ENCODE measurements at regions not wholly inside any gene's neighbourhood (a gene's known extent, or its start where the extent isn't known, plus 50 kb on each side); places are given as distances from the start of the nearest gene placed in this dataset.
"Not testable (repeated sequence)": the region's sequence is repeated elsewhere in the genome, so short reads cannot be mapped to it uniquely, and the experiment has no call there.

DNA sequence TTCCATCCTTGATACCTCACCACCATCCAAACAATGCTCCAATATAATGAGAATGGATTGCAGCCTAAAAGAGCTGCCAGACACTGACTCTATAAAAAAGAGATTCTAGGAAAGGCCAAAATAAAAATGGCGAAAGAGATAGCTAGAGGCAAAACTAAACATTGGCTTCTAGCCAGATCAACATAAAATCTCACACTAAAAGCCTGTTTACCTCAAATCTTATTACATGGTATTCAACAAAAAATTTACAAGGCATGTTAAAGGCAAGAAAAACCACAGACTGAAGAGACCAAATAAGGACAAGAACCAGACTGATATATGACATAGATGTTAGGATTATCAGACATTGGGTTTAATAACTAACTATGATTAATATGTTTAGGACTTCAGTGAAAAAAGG lies 1127.0 kb downstream of the DNAJB9 start:
- 42 to 60% methylated on average over 1 of the region's 1 CpG for WGBS, 2 donors
- intact Hi-C loops (cut with DNase I; ENCODE audit: low total_unique reads): no loop called here
- TF ChIP-seq, protein P1, sequence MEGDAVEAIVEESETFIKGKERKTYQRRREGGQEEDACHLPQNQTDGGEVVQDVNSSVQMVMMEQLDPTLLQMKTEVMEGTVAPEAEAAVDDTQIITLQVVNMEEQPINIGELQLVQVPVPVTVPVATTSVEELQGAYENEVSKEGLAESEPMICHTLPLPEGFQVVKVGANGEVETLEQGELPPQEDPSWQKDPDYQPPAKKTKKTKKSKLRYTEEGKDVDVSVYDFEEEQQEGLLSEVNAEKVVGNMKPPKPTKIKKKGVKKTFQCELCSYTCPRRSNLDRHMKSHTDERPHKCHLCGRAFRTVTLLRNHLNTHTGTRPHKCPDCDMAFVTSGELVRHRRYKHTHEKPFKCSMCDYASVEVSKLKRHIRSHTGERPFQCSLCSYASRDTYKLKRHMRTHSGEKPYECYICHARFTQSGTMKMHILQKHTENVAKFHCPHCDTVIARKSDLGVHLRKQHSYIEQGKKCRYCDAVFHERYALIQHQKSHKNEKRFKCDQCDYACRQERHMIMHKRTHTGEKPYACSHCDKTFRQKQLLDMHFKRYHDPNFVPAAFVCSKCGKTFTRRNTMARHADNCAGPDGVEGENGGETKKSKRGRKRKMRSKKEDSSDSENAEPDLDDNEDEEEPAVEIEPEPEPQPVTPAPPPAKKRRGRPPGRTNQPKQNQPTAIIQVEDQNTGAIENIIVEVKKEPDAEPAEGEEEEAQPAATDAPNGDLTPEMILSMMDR (IDR thresholded peaks at IDR 0.05): no peak
- TF ChIP-seq POLR2A (IDR thresholded peaks at IDR 0.05): no peak

DNA sequence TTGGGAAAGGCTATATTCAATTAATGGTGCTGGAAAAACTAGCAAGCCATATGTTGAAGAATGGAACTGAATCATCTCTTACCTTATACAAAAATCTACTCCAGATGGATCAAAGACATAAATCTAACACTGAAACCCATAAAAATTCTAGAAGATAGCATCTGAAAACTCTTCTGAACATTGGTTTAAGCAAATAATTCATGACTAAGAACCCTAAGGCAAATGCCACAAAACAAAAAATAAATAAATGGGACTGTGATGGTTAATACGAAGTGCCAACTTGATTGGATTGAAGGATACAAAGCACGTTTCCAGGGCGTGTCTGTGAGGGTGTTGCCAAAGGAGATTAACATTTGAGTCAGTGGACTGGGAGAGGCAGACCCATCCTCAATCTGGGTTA lies 1130.0 kb downstream of the DNAJB9 start:
- intact Hi-C loops (cut with DNase I; ENCODE audit: low total_unique reads): no loop called here
- whole genome bisulfite sequencing, 2 donors: 47 to 50% methylated on average over 3 of the region's 3 CpGs

More for the DNA sequence above, 1127.0 kb downstream of the DNAJB9 start:
- H3K4me3 ChIP-seq (ENCODE audit: low read depth, poor library complexity, severe bottlenecking): no peak overlapping the region
- no peak for DNase-seq (ENCODE audit: low spot score in 2 of 2)

DNA sequence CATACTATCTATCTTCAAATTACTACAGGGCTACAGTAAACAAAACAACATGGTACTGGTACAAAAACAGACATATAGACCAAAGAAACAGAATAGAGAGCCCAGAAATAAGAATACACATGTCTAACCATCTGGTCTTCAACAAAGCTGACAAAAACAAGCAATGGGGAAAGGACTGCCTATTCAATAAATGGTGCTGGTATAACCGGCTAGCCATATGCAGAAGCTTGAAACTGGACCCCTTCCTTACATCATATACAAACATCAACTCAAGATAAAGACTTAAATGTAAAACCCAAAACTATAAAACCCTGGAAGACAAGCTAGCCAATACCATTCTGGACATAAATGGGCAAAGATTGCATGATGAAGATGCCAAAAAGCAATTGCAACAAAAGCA lies 1143.7 kb downstream of the DNAJB9 start:
- no peak for DNase-seq (ENCODE audit: low spot score in 2 of 2)
- H3K4me3 ChIP-seq (ENCODE audit: low read depth, poor library complexity, severe bottlenecking): no peak overlapping the region
- no peak for TF ChIP-seq POLR2A (IDR thresholded peaks at IDR 0.05)
- TF ChIP-seq, protein P1 (IDR thresholded peaks at IDR 0.05): no peak
- WGBS, 2 donors: 89% methylated on average over 1 of the region's 1 CpG
- intact Hi-C loops (cut with DNase I; ENCODE audit: low total_unique reads): no loop called here

More for the DNA sequence above, 1130.0 kb downstream of the DNAJB9 start:
- TF ChIP-seq, protein P1 (IDR thresholded peaks at IDR 0.05): no peak
- no peak for TF ChIP-seq POLR2A (IDR thresholded peaks at IDR 0.05)
- no peak for DNase-seq (ENCODE audit: low spot score in 2 of 2)
- H3K4me3 ChIP-seq (ENCODE audit: low read depth, poor library complexity, severe bottlenecking): no peak overlapping the region

DNA sequence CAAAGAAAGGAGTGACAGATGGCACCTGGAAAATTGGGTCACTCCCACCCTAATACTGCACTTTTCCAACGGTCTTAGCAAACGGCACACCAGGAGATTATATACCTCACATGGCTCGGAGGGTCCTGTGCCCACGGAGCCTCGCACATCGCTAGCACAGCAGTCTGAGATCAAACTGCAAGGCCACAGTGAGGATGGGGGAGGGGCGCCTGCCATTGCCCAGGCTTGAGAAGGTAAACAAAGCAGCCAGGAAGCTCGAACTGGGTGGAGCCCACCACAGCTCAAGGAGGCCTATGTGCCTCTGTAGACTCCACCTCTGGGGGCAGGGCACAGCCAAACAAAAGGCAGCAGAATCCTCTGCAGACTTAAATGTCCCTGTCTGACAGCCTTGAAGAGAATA lies 1149.7 kb downstream of the DNAJB9 start:
- WGBS, 2 donors: 87 to 90% methylated on average over 8 of the region's 8 CpGs
- intact Hi-C loops (cut with DNase I; ENCODE audit: low total_unique reads); H3K4me3 ChIP-seq (ENCODE audit: low read depth, poor library complexity, severe bottlenecking); DNase-seq (ENCODE audit: low spot score in 2 of 2): not testable (repeated sequence)

DNA sequence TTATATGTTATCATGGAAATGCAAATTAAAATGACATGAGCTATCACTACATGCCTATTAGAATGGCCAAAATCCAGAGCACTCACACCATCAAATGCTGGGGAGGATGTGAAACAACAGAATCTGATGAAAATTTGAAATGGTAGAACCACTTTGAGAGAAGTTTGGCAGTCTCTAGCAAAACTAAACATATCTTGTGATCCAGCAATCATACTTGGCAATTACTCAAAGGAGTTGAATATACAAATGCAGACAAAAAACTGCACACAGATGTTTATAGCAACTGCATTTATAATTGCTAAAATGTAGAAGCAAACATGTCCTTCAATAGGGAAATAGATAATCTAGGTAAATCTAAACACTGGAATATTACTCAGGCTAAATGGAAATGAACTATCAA lies 1164.9 kb downstream of the DNAJB9 start:
- TF ChIP-seq, protein P1 (IDR thresholded peaks at IDR 0.05): no peak
- TF ChIP-seq POLR2A (IDR thresholded peaks at IDR 0.05): no peak
- DNase-seq (ENCODE audit: low spot score in 2 of 2): no peak
- no peak overlapping the region for H3K4me3 ChIP-seq (ENCODE audit: low read depth, poor library complexity, severe bottlenecking)
- intact Hi-C loops (cut with DNase I; ENCODE audit: low total_unique reads): no loop called here

DNA sequence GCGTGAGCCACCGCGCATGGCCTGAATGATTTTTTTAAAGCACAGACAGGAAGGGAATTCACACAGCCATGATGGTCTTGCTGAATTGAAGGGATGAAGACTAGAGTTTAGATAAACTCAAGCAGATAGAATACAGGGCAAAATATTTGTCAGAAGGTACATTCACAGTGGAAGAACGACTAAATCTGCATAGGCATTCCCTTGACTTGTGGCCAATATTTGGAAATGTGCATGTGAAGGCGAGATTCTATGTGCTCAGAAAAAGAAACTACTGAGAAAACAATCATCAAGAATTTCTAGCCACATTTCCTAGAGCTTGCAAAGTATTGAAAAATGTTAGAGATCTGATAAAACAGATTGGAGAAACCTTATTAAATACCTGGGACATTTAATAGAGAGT lies 1166.2 kb downstream of the DNAJB9 start:
- 78 to 81% methylated on average over 5 of the region's 5 CpGs for WGBS, 2 donors
- intact Hi-C loops (cut with DNase I; ENCODE audit: low total_unique reads): no loop called here
- no peak for TF ChIP-seq POLR2A (IDR thresholded peaks at IDR 0.05)
- TF ChIP-seq, protein P1 (IDR thresholded peaks at IDR 0.05): no peak

More for the DNA sequence above, 1166.2 kb downstream of the DNAJB9 start:
- no peak overlapping the region for H3K4me3 ChIP-seq (ENCODE audit: low read depth, poor library complexity, severe bottlenecking)
- no peak for DNase-seq (ENCODE audit: low spot score in 2 of 2)

Data from lower leg skin (tissue), 4 donors.